Kidney epithelial cell (primary cell): ENCODE measurements at regions not wholly inside any gene's neighbourhood (a gene's known extent, or its start where the extent isn't known, plus 50 kb on each side); places are given as distances from the start of the nearest gene placed in this dataset.

ENCODE experiments used
- DNase-seq: peaks from one replicate; pipeline ENCODE4 v3.0.0-alpha.2; 2010; ENCODE audit warnings: low read depth
- H3K27me3 ChIP-seq: 2 replicates; pipeline ENCODE4 v1.6.0; 2011; ENCODE audit warnings: low read length; ENCODE audit not compliant: control insufficient read depth, insufficient read depth
- H3K36me3 ChIP-seq: 2 replicates; pipeline ENCODE4 v1.5.1; 2011; ENCODE audit warnings: low read length; ENCODE audit not compliant: control insufficient read depth, insufficient read depth
- H3K4me3 ChIP-seq: 2 replicates; pipeline ENCODE4 v1.5.1; 2011; ENCODE audit warnings: low read depth, mild to moderate bottlenecking, control low read depth, low read length
- CTCF ChIP-seq: IDR thresholded peaks from 2 replicates; pipeline ENCODE4 v1.5.1; 2011; ENCODE audit warnings: mild to moderate bottlenecking, moderate library complexity, low read length, control low read depth, inconsistent platforms; ENCODE audit not compliant: insufficient read depth, poor library complexity, severe bottlenecking

DNA sequence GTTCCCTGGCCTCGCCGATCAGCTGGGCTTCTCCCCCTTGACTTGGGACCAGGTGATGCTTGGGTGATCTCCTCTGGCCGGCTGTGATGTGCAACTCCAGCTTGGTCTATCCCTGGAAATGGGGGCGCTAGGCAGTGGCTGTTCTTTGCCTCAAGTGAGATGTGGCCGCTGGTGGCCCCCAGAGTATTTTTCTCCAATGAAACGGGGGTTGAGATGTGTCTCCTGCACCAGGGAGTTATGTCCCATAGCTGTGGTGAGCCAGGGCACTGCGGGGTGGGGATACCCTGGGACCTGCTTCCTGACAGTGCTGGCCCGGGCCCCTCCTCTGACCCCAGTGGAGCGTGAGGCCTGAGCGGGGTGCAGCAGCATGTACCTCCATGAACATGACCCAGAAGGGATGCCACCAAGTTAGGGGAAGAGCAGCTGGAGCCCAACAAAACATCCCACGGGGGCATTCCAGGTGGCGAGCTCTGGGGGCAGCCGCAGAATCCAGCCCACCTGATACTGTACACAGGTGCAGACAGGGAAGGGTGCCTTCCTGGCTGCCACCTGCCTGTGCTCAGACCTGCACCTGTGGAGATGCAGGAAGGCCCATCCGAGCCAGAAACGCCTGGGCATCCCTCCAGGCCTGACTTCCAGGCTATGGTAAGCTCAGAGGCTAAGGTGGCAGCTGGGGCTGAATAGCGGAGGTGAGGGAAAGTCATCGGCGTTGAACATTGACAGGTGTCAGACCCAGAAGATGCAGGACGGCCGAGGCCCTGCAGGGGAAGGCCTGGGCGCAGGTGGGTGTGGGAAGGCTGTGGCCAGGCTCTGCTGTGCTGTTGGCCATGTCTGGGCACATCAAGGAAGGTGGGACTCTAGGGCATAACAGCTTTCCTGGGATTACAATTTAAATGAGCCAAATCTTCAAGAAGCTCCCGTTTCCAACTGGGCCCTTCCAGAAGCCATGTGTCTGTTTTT is 97.3 kb downstream of the CTTN start:
- no peak overlapping the region for H3K4me3 ChIP-seq
- no peaks in the 10 kb centered on the region for H3K27me3 ChIP-seq
- TF ChIP-seq CTCF, result no peak
- no peaks in the 10 kb centered on the region for H3K36me3 ChIP-seq
- no peak for DNase-seq

- H3K4me3 ChIP-seq, result no peak overlapping the region
- no peak for DNase-seq
- H3K27me3 ChIP-seq, result no peaks in the 10 kb centered on the region
- TF ChIP-seq CTCF, result no peak
- H3K36me3 ChIP-seq, result no peaks in the 10 kb centered on the region
These were observed 98.5 kb downstream of the CTTN start for GRCh38 chr11:70496591-70497535.

DNA sequence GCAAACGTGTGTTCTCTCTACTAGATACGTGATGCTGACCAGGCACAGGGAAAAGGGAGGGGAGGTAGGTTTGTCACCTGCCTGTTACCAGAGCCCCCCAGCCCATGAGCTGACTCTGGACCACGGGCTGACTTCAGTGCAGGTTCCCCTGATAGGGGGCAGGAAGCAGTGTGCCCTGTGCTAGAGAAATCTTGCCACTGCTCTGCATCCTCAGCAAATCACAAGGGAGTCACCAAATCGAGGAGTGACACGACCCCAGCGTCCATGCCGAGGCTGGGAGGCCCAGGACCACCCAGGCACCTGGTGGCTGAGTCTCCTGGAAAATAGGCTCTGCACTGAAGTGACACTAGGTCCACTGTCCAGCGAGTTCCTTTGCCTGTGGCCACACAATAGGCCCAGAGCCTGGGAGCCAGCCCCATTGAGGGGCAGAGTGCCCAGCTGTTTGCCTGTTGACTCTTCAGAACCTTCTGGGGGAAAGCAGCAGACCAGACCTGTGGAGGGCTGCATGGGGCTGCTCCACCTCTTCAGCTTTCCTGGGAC is 99.3 kb downstream of the CTTN start:
- H3K36me3 ChIP-seq, result no peaks in the 10 kb centered on the region
- no peak for DNase-seq
- no peak overlapping the region for H3K4me3 ChIP-seq
- no peaks in the 10 kb centered on the region for H3K27me3 ChIP-seq
- no peak for TF ChIP-seq CTCF

GRCh38 chr11:70498171-70498571 is 99.8 kb downstream of the CTTN start:
- Histone ChIP-seq H3K36me3 (no peaks in the 10 kb centered on the region), H3K4me3 (no peak overlapping the region), H3K27me3 (no peaks in the 10 kb centered on the region)
- no peak for DNase-seq
- TF ChIP-seq CTCF, result no peak

GRCh38 chr11:70498976-70499801 is 100.9 kb downstream of the CTTN start:
- no peak for TF ChIP-seq CTCF
- DNase-seq, result no peak
- H3K4me3 ChIP-seq, result no peak overlapping the region
- no peaks in the 10 kb centered on the region for H3K27me3 ChIP-seq
- no peaks in the 10 kb centered on the region for H3K36me3 ChIP-seq
